ENCODE measurements at regions not wholly inside any gene's neighbourhood (a gene's known extent, or its start where the extent isn't known, plus 50 kb on each side); places are given as distances from the start of the nearest gene placed in this dataset.

GRCh38 chr12:81815611-81816010 lies 56.5 kb upstream of the PPFIA2 start:
- H3K4me3 ChIP-seq (ENCODE audit: low read depth in 2 of 2, low read length in 1 of 2): no peak overlapping the region
- peaks cover 9% of the 10 kb centered on the region for H3F3A ChIP-seq (replicated peaks; ENCODE audit: insufficient read depth)
- no peaks in the 10 kb centered on the region for H4K20me1 ChIP-seq (ENCODE audit: insufficient read depth)
- TF ChIP-seq MXI1 (IDR thresholded peaks at IDR 0.05; ENCODE audit: low read depth, low read length) (no peak), RXRA (IDR thresholded peaks at IDR 0.05; ENCODE audit: borderline replicate concordance, low read depth) (no peak), POLR2AphosphoS5 (IDR thresholded peaks at IDR 0.05; ENCODE audit: low read depth, low read length) (no peak), GABPA (IDR thresholded peaks at IDR 0.05; ENCODE audit: low read depth) (no peak), PBX3 (IDR thresholded peaks at IDR 0.05) (no peak), FOXM1 (IDR thresholded peaks at IDR 0.05; ENCODE audit: low read depth) (no peak), NFIC (IDR thresholded peaks at IDR 0.05; ENCODE audit: borderline replicate concordance) (no peak), RCOR1 (IDR thresholded peaks at IDR 0.05; ENCODE audit: low read length) (no peak), CTCF (IDR thresholded peaks at IDR 0.05) (no peak), RAD21 (IDR thresholded peaks at IDR 0.05; ENCODE audit: low read length) (no peak)
- TF ChIP-seq, protein P1, sequence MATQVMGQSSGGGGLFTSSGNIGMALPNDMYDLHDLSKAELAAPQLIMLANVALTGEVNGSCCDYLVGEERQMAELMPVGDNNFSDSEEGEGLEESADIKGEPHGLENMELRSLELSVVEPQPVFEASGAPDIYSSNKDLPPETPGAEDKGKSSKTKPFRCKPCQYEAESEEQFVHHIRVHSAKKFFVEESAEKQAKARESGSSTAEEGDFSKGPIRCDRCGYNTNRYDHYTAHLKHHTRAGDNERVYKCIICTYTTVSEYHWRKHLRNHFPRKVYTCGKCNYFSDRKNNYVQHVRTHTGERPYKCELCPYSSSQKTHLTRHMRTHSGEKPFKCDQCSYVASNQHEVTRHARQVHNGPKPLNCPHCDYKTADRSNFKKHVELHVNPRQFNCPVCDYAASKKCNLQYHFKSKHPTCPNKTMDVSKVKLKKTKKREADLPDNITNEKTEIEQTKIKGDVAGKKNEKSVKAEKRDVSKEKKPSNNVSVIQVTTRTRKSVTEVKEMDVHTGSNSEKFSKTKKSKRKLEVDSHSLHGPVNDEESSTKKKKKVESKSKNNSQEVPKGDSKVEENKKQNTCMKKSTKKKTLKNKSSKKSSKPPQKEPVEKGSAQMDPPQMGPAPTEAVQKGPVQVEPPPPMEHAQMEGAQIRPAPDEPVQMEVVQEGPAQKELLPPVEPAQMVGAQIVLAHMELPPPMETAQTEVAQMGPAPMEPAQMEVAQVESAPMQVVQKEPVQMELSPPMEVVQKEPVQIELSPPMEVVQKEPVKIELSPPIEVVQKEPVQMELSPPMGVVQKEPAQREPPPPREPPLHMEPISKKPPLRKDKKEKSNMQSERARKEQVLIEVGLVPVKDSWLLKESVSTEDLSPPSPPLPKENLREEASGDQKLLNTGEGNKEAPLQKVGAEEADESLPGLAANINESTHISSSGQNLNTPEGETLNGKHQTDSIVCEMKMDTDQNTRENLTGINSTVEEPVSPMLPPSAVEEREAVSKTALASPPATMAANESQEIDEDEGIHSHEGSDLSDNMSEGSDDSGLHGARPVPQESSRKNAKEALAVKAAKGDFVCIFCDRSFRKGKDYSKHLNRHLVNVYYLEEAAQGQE (IDR thresholded peaks at IDR 0.05; ENCODE audit: low read depth, low read length): no peak
- TF ChIP-seq, protein P2, sequence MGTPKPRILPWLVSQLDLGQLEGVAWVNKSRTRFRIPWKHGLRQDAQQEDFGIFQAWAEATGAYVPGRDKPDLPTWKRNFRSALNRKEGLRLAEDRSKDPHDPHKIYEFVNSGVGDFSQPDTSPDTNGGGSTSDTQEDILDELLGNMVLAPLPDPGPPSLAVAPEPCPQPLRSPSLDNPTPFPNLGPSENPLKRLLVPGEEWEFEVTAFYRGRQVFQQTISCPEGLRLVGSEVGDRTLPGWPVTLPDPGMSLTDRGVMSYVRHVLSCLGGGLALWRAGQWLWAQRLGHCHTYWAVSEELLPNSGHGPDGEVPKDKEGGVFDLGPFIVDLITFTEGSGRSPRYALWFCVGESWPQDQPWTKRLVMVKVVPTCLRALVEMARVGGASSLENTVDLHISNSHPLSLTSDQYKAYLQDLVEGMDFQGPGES (IDR thresholded peaks at IDR 0.05; ENCODE audit: low read depth, low read length): no peak
- TF ChIP-seq, protein P3, sequence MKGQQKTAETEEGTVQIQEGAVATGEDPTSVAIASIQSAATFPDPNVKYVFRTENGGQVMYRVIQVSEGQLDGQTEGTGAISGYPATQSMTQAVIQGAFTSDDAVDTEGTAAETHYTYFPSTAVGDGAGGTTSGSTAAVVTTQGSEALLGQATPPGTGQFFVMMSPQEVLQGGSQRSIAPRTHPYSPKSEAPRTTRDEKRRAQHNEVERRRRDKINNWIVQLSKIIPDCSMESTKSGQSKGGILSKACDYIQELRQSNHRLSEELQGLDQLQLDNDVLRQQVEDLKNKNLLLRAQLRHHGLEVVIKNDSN (IDR thresholded peaks at IDR 0.05; ENCODE audit: borderline replicate concordance, low read depth): no peak
- TF ChIP-seq, protein P4, sequence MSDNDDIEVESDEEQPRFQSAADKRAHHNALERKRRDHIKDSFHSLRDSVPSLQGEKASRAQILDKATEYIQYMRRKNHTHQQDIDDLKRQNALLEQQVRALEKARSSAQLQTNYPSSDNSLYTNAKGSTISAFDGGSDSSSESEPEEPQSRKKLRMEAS (IDR thresholded peaks at IDR 0.05; ENCODE audit: low read depth): no peak
- ChIA-PET POLR2A (no interaction called here), CTCF (no interaction called here)
- H3K4me1 ChIP-seq (ENCODE audit: control insufficient read depth in 1 of 2, insufficient read depth in 2 of 2, low read depth in 1 of 2, low read length in 1 of 2): no peaks in the 10 kb centered on the region
- H3K79me2 ChIP-seq (ENCODE audit: insufficient read depth): no peaks in the 10 kb centered on the region
- H3K27me3 ChIP-seq (ENCODE audit: insufficient read depth): no peaks in the 10 kb centered on the region
- no peak overlapping the region for H3K27ac ChIP-seq (ENCODE audit: low read depth in 2 of 2, low read length in 1 of 2)
- WGBS (ENCODE audit: low lambda C conversion rate): 3% methylated on average over 2 of the region's 2 CpGs
- H3K9ac ChIP-seq: no peak overlapping the region
- DNase-seq: no peak
- H3K9me3 ChIP-seq: no peaks in the 10 kb centered on the region
- H3K4me2 ChIP-seq: no peak overlapping the region
- no peaks in the 10 kb centered on the region for H3K9me2 ChIP-seq
- H2AFZ ChIP-seq (ENCODE audit: low read depth): no peak overlapping the region
- H3K36me3 ChIP-seq (replicated peaks in 1 of 2; ENCODE audit: control insufficient read depth in 1 of 2, insufficient read depth in 2 of 2, low read length in 1 of 2): no peaks in the 10 kb centered on the region
